Activated naive CD4-positive, alpha-beta T cell treated with anti-CD3 and anti-CD28 coated beads, Interleukin-2, amount 10 ng/mL, durations not matched to agents 7 days and 5 days (primary cell): ENCODE measurements at regions not wholly inside any gene's neighbourhood (a gene's known extent, or its start where the extent isn't known, plus 50 kb on each side); places are given as distances from the start of the nearest gene placed in this dataset.
A peak's percentile ranks its signal among the peaks of the same experiment; 100 is the strongest.

Experiments used
- CTCF ChIA-PET: fragments of 350-600 bp; sonication (Branson Sonifier 250); formaldehyde crosslinking; loops from one replicate; lab custom pipeline; 2021; ENCODE audit warnings: antibody characterized with exemption; lab: Charles Lee
- DNase-seq: peaks from one replicate; pipeline ENCODE4 v3.0.0-alpha.2; 2020
- H3K27ac Mint-ChIP-seq: one replicate; pipeline ENCODE4 v1.8.0; 2021; ENCODE audit warnings: mild to moderate bottlenecking, moderate library complexity, mixed read lengths
- H3K27me3 Mint-ChIP-seq: one replicate; pipeline ENCODE4 v1.8.0; 2021; ENCODE audit warnings: mild to moderate bottlenecking, mixed read lengths
- H3K36me3 Mint-ChIP-seq: one replicate; pipeline ENCODE4 v1.8.0; 2021; ENCODE audit warnings: mixed read lengths
- H3K4me1 Mint-ChIP-seq: one replicate; pipeline ENCODE4 v1.8.0; 2021; ENCODE audit warnings: mixed read lengths
- H3K4me3 Mint-ChIP-seq: one replicate; pipeline ENCODE4 v1.8.0; 2021; ENCODE audit warnings: mild to moderate bottlenecking, moderate library complexity, mixed read lengths
- H3K9me3 Mint-ChIP-seq: one replicate; pipeline ENCODE4 v1.8.0; 2021; ENCODE audit warnings: mixed read lengths

DNA sequence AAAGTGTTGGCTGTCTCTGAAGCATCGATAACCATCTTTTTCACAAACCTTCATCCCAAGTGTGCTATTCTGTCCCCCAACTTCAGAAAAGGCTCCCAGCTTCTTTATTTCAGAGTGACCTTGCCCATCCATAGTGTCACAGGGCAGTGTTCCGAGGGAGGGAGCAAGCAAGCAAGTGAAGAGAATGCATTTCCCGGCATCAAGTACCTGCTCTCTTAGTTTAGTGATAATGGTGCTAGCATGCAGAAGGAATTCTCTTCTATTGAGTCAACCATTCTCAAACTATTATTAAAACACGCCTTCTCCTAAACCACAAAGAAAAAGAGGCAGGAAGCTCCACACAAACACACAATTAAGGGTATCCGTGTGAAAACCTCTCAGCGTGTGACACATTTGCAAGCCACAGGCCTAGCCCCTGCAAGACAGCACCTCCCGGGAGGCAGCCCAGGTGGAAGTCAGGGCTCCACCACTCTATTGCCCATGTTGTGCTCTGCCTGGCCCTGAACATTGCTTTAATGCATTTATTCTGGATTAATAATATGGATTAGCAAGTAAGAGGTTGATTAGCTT is 504.9 kb downstream of the GALR1 start:
- no peak overlapping the region for H3K4me3 Mint-ChIP-seq
- H3K36me3 Mint-ChIP-seq: no peaks in the 10 kb centered on the region
- no peaks in the 10 kb centered on the region for H3K9me3 Mint-ChIP-seq
- no peak for DNase-seq
- CTCF ChIA-PET: no interaction called here
- no peaks in the 10 kb centered on the region for H3K27me3 Mint-ChIP-seq
- no peaks in the 10 kb centered on the region for H3K4me1 Mint-ChIP-seq
- no peak overlapping the region for H3K27ac Mint-ChIP-seq

DNA sequence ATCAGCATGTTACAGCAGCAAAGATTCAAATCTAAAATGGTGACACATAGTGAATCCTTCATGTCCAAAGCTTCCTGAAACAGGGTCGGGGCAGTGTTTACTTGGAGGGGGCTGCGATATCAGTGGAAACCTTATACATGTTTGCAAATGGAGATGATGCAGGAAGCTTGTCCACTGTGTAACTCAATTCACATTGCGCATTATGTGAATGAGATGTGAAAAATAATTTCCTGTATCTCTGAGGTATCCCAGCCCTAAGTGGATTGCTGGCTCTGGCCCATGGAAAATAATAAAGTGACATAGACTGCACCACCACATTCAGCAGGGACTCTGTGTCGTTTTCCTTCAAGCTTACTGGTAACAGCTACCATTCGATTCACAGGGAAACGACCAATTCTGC is 505.5 kb downstream of the GALR1 start:
- no peak overlapping the region for H3K27ac Mint-ChIP-seq
- CTCF ChIA-PET: no interaction called here
- H3K4me3 Mint-ChIP-seq: no peak overlapping the region
- no peaks in the 10 kb centered on the region for H3K9me3 Mint-ChIP-seq
- DNase-seq: no peak
- no peaks in the 10 kb centered on the region for H3K27me3 Mint-ChIP-seq
- H3K4me1 Mint-ChIP-seq: no peaks in the 10 kb centered on the region
- no peaks in the 10 kb centered on the region for H3K36me3 Mint-ChIP-seq

DNA sequence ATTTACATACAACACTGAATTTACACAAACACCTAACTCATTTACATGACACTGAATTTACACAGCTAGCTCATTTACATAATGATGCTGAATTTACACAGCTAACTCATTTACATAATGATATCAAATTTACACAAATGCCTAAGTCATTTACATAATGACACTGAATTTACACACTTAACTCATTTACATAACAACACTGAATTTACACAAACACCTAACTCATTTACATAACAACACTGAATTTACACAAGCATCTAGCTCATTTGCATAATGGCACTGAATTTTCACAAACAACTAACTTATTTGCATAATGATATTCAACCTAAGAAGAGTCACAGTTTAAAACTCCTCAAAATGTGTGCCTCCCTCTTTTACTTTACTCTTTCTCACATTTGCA is 511.7 kb downstream of the GALR1 start:
- Mint-ChIP-seq H3K36me3 (no peaks in the 10 kb centered on the region), H3K27ac (no peak overlapping the region), H3K9me3 (no peaks in the 10 kb centered on the region), H3K4me1 (no peaks in the 10 kb centered on the region), H3K4me3 (no peak overlapping the region), H3K27me3 (peaks cover 10% of the 10 kb centered on the region)
- CTCF ChIA-PET: no interaction called here
- no peak for DNase-seq

GRCh38 chr18:77762014-77762413 is 512.4 kb downstream of the GALR1 start:
- H3K4me1 Mint-ChIP-seq: no peaks in the 10 kb centered on the region
- CTCF ChIA-PET: no interaction called here
- no peak for DNase-seq
- H3K9me3 Mint-ChIP-seq: no peaks in the 10 kb centered on the region
- no peak overlapping the region for H3K27ac Mint-ChIP-seq
- H3K36me3 Mint-ChIP-seq: no peaks in the 10 kb centered on the region
- no peak overlapping the region for H3K4me3 Mint-ChIP-seq
- H3K27me3 Mint-ChIP-seq: peaks cover 10% of the 10 kb centered on the region

DNA sequence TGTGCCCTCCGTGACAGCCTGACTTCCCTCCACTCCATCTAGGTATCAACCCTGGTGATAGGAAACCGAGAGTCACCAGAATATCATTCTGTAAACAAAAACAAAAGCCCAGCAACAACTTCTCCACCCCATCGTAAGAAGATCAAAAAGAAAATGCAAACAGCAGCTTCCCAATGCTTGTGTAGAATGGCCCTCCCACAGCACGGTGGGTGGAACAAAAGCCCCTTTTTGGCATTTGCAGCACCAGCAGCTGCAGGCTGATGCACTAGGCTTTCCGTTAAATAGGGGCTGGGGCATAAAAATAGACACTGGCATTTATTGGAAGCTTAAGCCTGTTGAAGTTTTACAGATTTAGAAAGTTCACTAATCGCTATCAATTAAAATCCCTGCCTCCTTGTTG is 513.0 kb downstream of the GALR1 start:
- CTCF ChIA-PET: no interaction called here
- Mint-ChIP-seq H3K9me3 (no peaks in the 10 kb centered on the region), H3K4me3 (no peak overlapping the region), H3K27me3 (peaks cover 10% of the 10 kb centered on the region), H3K36me3 (no peaks in the 10 kb centered on the region), H3K4me1 (no peaks in the 10 kb centered on the region), H3K27ac (no peak overlapping the region)
- no peak for DNase-seq

DNA sequence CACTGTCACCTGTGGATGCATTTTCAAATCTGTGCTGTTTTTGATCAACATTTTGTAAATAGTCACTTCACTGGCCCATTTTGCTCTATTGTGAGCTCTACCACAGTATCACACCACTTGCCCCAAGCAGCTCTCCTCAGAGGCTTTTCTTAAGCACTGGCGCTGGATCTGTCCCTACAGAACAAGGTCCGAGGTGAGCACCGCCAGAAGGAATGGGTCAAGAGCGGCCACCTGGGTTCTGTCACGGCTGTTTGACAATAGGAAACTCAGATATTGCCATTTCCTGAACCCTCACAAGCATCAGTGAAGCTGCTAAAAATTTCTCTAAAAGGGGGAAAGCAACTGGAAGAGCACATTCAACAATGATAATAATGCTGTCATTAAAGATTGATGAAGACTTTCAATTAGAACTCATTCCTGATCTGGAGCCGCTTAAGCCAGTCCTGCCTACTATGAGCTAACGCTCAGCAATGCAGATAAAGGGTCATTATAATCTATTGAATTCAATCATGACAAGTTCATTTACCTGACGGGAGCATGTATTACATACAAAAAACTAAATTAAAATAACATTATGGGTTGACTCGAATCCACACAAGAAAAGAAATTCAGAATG is 514.0 kb downstream of the GALR1 start:
- no peaks in the 10 kb centered on the region for H3K9me3 Mint-ChIP-seq
- H3K27me3 Mint-ChIP-seq: peaks cover 10% of the 10 kb centered on the region
- H3K27ac Mint-ChIP-seq: no peak overlapping the region
- H3K36me3 Mint-ChIP-seq: no peaks in the 10 kb centered on the region
- no peak for DNase-seq
- no peak overlapping the region for H3K4me3 Mint-ChIP-seq
- CTCF ChIA-PET: no interaction called here
- no peaks in the 10 kb centered on the region for H3K4me1 Mint-ChIP-seq

GRCh38 chr18:77765468-77765867 is 515.8 kb downstream of the GALR1 start:
- no peaks in the 10 kb centered on the region for H3K9me3 Mint-ChIP-seq
- H3K4me1 Mint-ChIP-seq: no peaks in the 10 kb centered on the region
- no peaks in the 10 kb centered on the region for H3K36me3 Mint-ChIP-seq
- DNase-seq: peak; percentile 29
- H3K4me3 Mint-ChIP-seq: no peak overlapping the region
- peaks cover 10% of the 10 kb centered on the region for H3K27me3 Mint-ChIP-seq
- CTCF ChIA-PET: no interaction called here
- H3K27ac Mint-ChIP-seq: no peak overlapping the region

DNA sequence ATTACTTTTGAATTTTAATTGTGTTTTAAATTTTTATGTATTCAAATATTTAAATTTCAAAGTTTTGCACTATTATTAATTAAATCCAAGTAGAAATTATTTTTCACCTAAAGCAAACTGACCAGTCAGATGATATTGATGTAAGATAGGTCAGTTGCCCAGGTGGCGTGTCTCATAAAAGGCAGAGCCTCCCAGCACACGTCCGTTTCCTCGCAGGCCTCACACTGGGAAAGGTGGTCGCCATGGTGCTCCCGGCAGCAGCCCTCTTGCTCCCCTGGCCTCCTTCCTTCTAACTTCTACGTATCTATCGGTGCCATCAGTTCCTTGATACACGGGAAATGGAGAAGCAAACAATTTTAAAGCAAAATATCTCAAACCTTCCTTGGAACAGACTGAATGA is 516.8 kb downstream of the GALR1 start:
- CTCF ChIA-PET: interaction anchor here (0.6 to 1.0 kb wide), 2 partner anchors 10 to 11 kb away, joined by 3 read pairs; no protein-coding TSS in a partner anchor
- Mint-ChIP-seq H3K4me3 (no peak overlapping the region), H3K4me1 (no peaks in the 10 kb centered on the region), H3K36me3 (no peaks in the 10 kb centered on the region), H3K27ac (no peak overlapping the region), H3K27me3 (peaks cover 4% of the 10 kb centered on the region), H3K9me3 (no peaks in the 10 kb centered on the region)
- DNase-seq: no peak

DNA sequence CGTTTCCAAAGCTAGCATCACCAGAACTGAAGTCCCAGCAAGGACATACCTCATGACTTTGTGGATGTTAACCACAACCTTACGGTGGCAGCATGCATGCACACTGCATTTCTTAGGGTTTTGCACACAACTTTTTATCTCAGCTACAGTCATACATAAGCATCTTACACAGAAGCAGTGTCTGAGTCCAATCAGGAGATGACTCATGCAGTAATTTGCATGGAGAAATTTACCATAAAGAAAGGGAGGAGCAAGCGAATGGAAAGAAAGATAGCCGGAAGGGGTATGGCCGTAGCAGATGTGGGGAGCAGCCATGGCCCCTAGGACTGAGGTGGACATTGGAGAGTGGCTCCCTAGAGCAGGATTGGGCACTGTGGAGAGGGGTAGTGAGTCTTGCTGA is 522.5 kb downstream of the GALR1 start:
- DNase-seq: no peak
- CTCF ChIA-PET: no interaction called here
- Mint-ChIP-seq H3K4me3 (no peak overlapping the region), H3K9me3 (no peaks in the 10 kb centered on the region), H3K36me3 (no peaks in the 10 kb centered on the region), H3K4me1 (no peaks in the 10 kb centered on the region), H3K27me3 (no peaks in the 10 kb centered on the region), H3K27ac (no peak overlapping the region)

GRCh38 chr18:77776104-77776503 is 526.5 kb downstream of the GALR1 start:
- DNase-seq: no peak
- H3K4me1 Mint-ChIP-seq: no peaks in the 10 kb centered on the region
- no peaks in the 10 kb centered on the region for H3K9me3 Mint-ChIP-seq
- no peaks in the 10 kb centered on the region for H3K27me3 Mint-ChIP-seq
- CTCF ChIA-PET: no interaction called here
- H3K36me3 Mint-ChIP-seq: no peaks in the 10 kb centered on the region
- no peak overlapping the region for H3K4me3 Mint-ChIP-seq
- no peak overlapping the region for H3K27ac Mint-ChIP-seq

GRCh38 chr18:77777163-77777562 is 527.5 kb downstream of the GALR1 start:
- no peak for DNase-seq
- no peak overlapping the region for H3K4me3 Mint-ChIP-seq
- no peaks in the 10 kb centered on the region for H3K4me1 Mint-ChIP-seq
- CTCF ChIA-PET: no interaction called here
- H3K36me3 Mint-ChIP-seq: no peaks in the 10 kb centered on the region
- no peak overlapping the region for H3K27ac Mint-ChIP-seq
- H3K9me3 Mint-ChIP-seq: no peaks in the 10 kb centered on the region
- H3K27me3 Mint-ChIP-seq: no peaks in the 10 kb centered on the region

- CTCF ChIA-PET: no interaction called here
- H3K9me3 Mint-ChIP-seq: no peaks in the 10 kb centered on the region
- no peaks in the 10 kb centered on the region for H3K4me1 Mint-ChIP-seq
- H3K27ac Mint-ChIP-seq: no peak overlapping the region
- no peak for DNase-seq
- H3K36me3 Mint-ChIP-seq: no peaks in the 10 kb centered on the region
- no peak overlapping the region for H3K4me3 Mint-ChIP-seq
- no peaks in the 10 kb centered on the region for H3K27me3 Mint-ChIP-seq
Observed at GRCh38 chr18:77784759-77785379, 535.2 kb downstream of the GALR1 start.

DNA sequence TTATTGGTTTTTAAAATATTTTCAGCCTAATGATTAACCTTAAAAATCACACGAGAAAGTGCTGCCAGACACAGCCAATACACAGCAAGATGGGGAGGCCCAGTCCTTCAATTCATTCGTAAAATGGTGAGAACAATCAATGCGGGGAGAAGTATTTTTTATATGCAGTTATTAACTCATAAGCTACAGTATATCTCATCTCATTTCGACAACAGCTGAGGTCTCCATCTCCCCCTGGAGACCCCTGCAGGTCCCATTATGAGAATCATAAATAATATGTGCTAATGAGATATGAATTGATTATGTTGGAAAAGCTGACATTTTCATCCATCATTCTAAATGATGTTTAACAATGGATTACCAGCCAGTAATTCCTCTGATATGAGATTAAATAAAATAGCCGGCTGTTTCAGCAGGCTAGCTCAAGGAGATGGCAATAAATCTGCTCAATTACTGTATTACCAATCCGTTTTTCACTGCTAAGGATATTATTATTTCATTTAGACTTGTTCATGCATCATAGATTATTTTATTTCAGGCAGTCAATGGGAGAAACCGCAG is 535.8 kb downstream of the GALR1 start:
- no peak for DNase-seq
- CTCF ChIA-PET: no interaction called here
- Mint-ChIP-seq H3K4me3 (no peak overlapping the region), H3K9me3 (no peaks in the 10 kb centered on the region), H3K36me3 (no peaks in the 10 kb centered on the region), H3K4me1 (no peaks in the 10 kb centered on the region), H3K27me3 (no peaks in the 10 kb centered on the region), H3K27ac (no peak overlapping the region)

GRCh38 chr18:77803024-77803423 is 553.4 kb downstream of the GALR1 start:
- no peaks in the 10 kb centered on the region for H3K4me1 Mint-ChIP-seq
- H3K4me3 Mint-ChIP-seq: no peak overlapping the region
- no peak overlapping the region for H3K27ac Mint-ChIP-seq
- peaks cover 1% of the 10 kb centered on the region for H3K9me3 Mint-ChIP-seq
- DNase-seq: no peak
- no peaks in the 10 kb centered on the region for H3K27me3 Mint-ChIP-seq
- CTCF ChIA-PET: no interaction called here
- no peaks in the 10 kb centered on the region for H3K36me3 Mint-ChIP-seq

GRCh38 chr18:77804382-77804781 is 554.7 kb downstream of the GALR1 start:
- no peaks in the 10 kb centered on the region for H3K4me1 Mint-ChIP-seq
- H3K4me3 Mint-ChIP-seq: no peak overlapping the region
- no peaks in the 10 kb centered on the region for H3K36me3 Mint-ChIP-seq
- H3K27me3 Mint-ChIP-seq: no peaks in the 10 kb centered on the region
- no peak overlapping the region for H3K27ac Mint-ChIP-seq
- peaks cover 1% of the 10 kb centered on the region for H3K9me3 Mint-ChIP-seq
- CTCF ChIA-PET: no interaction called here
- DNase-seq: no peak
